Panc1 (cell line): ENCODE measurements at regions not wholly inside any gene's neighbourhood (a gene's known extent, or its start where the extent isn't known, plus 50 kb on each side); places are given as distances from the start of the nearest gene placed in this dataset.

Experiments
- CTCF ChIP-seq: fragments of 450-650 bp; IDR thresholded peaks from 2 replicates; pipeline ENCODE4 v1.5.1; 2017; ENCODE audit warnings: mild to moderate bottlenecking
- POLR2AphosphoS5 ChIP-seq: IDR thresholded peaks from 2 replicates; pipeline ENCODE4 v1.6.1; 2012; ENCODE audit warnings: mild to moderate bottlenecking, low read depth, low read length, moderate library complexity
- REST ChIP-seq, 2 experiments: IDR thresholded peaks; 2 replicates each; pipeline ENCODE4 v1.6.1; 2011 to 2012; ENCODE audit warnings: low read depth in 2 of 2, control low read depth in 1 of 2, low read length in 1 of 2, mild to moderate bottlenecking in 1 of 2, moderate library complexity in 1 of 2; ENCODE audit not compliant: insufficient read depth in 1 of 2
- SIN3A ChIP-seq: IDR thresholded peaks from 2 replicates; pipeline ENCODE4 v1.6.1; 2012; ENCODE audit warnings: low read depth, mild to moderate bottlenecking, low read length, moderate library complexity, borderline replicate concordance; ENCODE audit not compliant: insufficient read depth

- no peak for TF ChIP-seq REST (IDR thresholded peaks at IDR 0.05; ENCODE audit: insufficient read depth in 1 of 2, low read depth in 2 of 2, low read length in 1 of 2)
- no peak for TF ChIP-seq CTCF
- TF ChIP-seq POLR2AphosphoS5 = no peak
- no peak for TF ChIP-seq SIN3A
These were observed 1064.4 kb downstream of the UQCRFS1 start for GRCh38 chr19:28148554-28148953.
